IMR-90 (cell line): ENCODE measurements at regions not wholly inside any gene's neighbourhood (a gene's known extent, or its start where the extent isn't known, plus 50 kb on each side); places are given as distances from the start of the nearest gene placed in this dataset.

Source experiments
- ATAC-seq: fragments of 200-7000 bp; cut with Tn5 transposase; 2 replicates; pipeline ENCODE4 v1.9.1; 2020; ENCODE audit warnings: low read depth, mild to moderate bottlenecking, moderate library complexity
- BruUV-seq: library from RNA; stranded (reverse); fragments of 400-500 nt; replicated peaks from 2 replicates; lab custom pipeline; 2021; lab: Mats Ljungman, UMichigan
- CTCF ChIA-PET: fragments of 300-600 bp; formaldehyde crosslinking; extraction: SDS; loops from one replicate; lab custom pipeline; 2021; ENCODE audit warnings: antibody characterized with exemption; lab: Yijun Ruan, JAX
- POLR2A ChIA-PET: fragments of 300-600 bp; sonication (Branson Sonifier 250); formaldehyde crosslinking; loops from one replicate; lab custom pipeline; 2022; ENCODE audit warnings: antibody characterized with exemption; ENCODE audit not compliant: unreplicated experiment; lab: Charles Lee
- DNase-seq: peaks from one replicate; pipeline ENCODE4 v3.0.0; 2013
- H2AFZ ChIP-seq: replicated peaks from 2 replicates; pipeline ENCODE3; 2013; ENCODE audit warnings: low read length, mild to moderate bottlenecking; ENCODE audit not compliant: poor library complexity
- H2AK5ac ChIP-seq: 2 replicates; pipeline ENCODE4 v1.6.1; 2013; ENCODE audit warnings: low read depth, low read length, inconsistent platforms
- H2AK9ac ChIP-seq: replicated peaks from 2 replicates; pipeline ENCODE3; 2013; ENCODE audit warnings: mild to moderate bottlenecking, low read depth, low read length, moderate library complexity; ENCODE audit not compliant: poor library complexity
- H2BK120ac ChIP-seq: 2 replicates; pipeline ENCODE4 v1.6.1; 2013; ENCODE audit warnings: low read depth, low read length, inconsistent platforms
- H2BK15ac ChIP-seq: 3 replicates; pipeline ENCODE4 v1.6.1; 2013; ENCODE audit warnings: low read depth, low read length, inconsistent platforms
- H2BK20ac ChIP-seq: 2 replicates; pipeline ENCODE4 v1.6.1; 2013; ENCODE audit warnings: low read depth, mild to moderate bottlenecking, inconsistent platforms, low read length, moderate library complexity
- H2BK5ac ChIP-seq: 2 replicates; pipeline ENCODE4 v1.6.1; 2013; ENCODE audit warnings: mild to moderate bottlenecking, low read depth, low read length, inconsistent platforms; ENCODE audit not compliant: poor library complexity, severe bottlenecking
- H3K14ac ChIP-seq: replicated peaks from 2 replicates; pipeline ENCODE4 v1.6.1; 2013; ENCODE audit warnings: low read depth, low read length, inconsistent platforms
- H3K18ac ChIP-seq: 2 replicates; pipeline ENCODE4 v1.6.1; 2013; ENCODE audit warnings: low read depth, low read length, control low read depth
- H3K23ac ChIP-seq: 2 replicates; pipeline ENCODE4 v1.6.1; 2013; ENCODE audit warnings: low read depth, low read length, inconsistent platforms
- H3K27ac ChIP-seq: 2 replicates; pipeline ENCODE4 v1.5.1; 2013; ENCODE audit warnings: mild to moderate bottlenecking, control low read depth, low read length; ENCODE audit not compliant: insufficient read depth
- H3K27me3 ChIP-seq: 2 replicates; pipeline ENCODE4 v1.6.1; 2013; ENCODE audit warnings: low read length; ENCODE audit not compliant: control insufficient read depth, insufficient read depth
- H3K36me3 ChIP-seq: 2 replicates; pipeline ENCODE4 v1.6.1; 2013; ENCODE audit warnings: low read length, mixed read lengths; ENCODE audit not compliant: control insufficient read depth, insufficient read depth
- H3K4ac ChIP-seq: 2 replicates; pipeline ENCODE4 v1.6.1; 2013; ENCODE audit warnings: low read depth, low read length, inconsistent platforms
- H3K4me1 ChIP-seq: 2 replicates; pipeline ENCODE4 v1.6.1; 2013; ENCODE audit warnings: low read length, mixed read lengths; ENCODE audit not compliant: control insufficient read depth, insufficient read depth
- H3K4me2 ChIP-seq: 2 replicates; pipeline ENCODE4 v1.6.1; 2013; ENCODE audit warnings: low read depth, mild to moderate bottlenecking, control low read depth, low read length, moderate library complexity
- H3K4me3 ChIP-seq: 2 replicates; pipeline ENCODE4 v1.5.1; 2013; ENCODE audit warnings: low read depth, mild to moderate bottlenecking, control low read depth, low read length, moderate library complexity; ENCODE audit not compliant: insufficient read depth
- H3K56ac ChIP-seq: 2 replicates; pipeline ENCODE4 v1.6.1; 2013; ENCODE audit warnings: low read length, inconsistent platforms; ENCODE audit not compliant: insufficient read depth; ENCODE audit errors: extremely low read depth
- H3K79me1 ChIP-seq, 2 experiments: 2 replicates each; pipeline ENCODE4 v1.6.1; 2013; ENCODE audit warnings: low read length in 2 of 2, inconsistent platforms in 1 of 2, low read depth in 1 of 2
- H3K9ac ChIP-seq: 2 replicates; pipeline ENCODE4 v1.6.1; 2013; ENCODE audit warnings: low read depth, low read length, control low read depth
- H3K9me1 ChIP-seq: 2 replicates; pipeline ENCODE4 v1.6.1; 2013; ENCODE audit warnings: low read length, inconsistent platforms; ENCODE audit not compliant: insufficient read depth
- H3K9me3 ChIP-seq: 2 replicates; pipeline ENCODE4 v1.6.1; 2013; ENCODE audit warnings: low read length; ENCODE audit not compliant: control insufficient read depth, insufficient read depth
- H4K20me1 ChIP-seq: 2 replicates; pipeline ENCODE4 v1.6.1; 2013; ENCODE audit warnings: low read length, inconsistent platforms; ENCODE audit not compliant: insufficient read depth
- H4K5ac ChIP-seq: 2 replicates; pipeline ENCODE4 v1.6.1; 2013; ENCODE audit warnings: mild to moderate bottlenecking, low read depth, low read length, control low read depth
- H4K8ac ChIP-seq, 2 experiments: 2 replicates each; pipeline ENCODE4 v1.6.1; 2013; ENCODE audit warnings: low read depth in 2 of 2, low read length in 2 of 2, control low read depth in 1 of 2, inconsistent platforms in 1 of 2
- H4K91ac ChIP-seq: 2 replicates; pipeline ENCODE4 v1.6.1; 2013; ENCODE audit warnings: low read depth, low read length, inconsistent platforms; ENCODE audit not compliant: insufficient read depth
- BHLHE40 ChIP-seq: fragments of 150-350 bp; IDR thresholded peaks from 2 replicates; pipeline ENCODE4 v1.6.1; 2016; ENCODE audit warnings: mild to moderate bottlenecking, low read depth, low read length
- CEBPB ChIP-seq: IDR thresholded peaks from 2 replicates; pipeline ENCODE4 v1.6.1; 2012; ENCODE audit warnings: low read depth, low read length, improper control_type of control experiment
- CHD1 ChIP-seq: IDR thresholded peaks from 2 replicates; pipeline ENCODE4 v1.6.1; 2012; ENCODE audit warnings: low read depth, low read length, improper control_type of control experiment
- CTCF ChIP-seq: conservative IDR thresholded peaks from 2 replicates; pipeline ENCODE4 v1.5.1; 2012; ENCODE audit warnings: mild to moderate bottlenecking, low read depth, low read length, improper control_type of control experiment
- ELK1 ChIP-seq: fragments of 150-350 bp; IDR thresholded peaks from 2 replicates; pipeline ENCODE4 v1.6.1; 2016; ENCODE audit warnings: low read depth, mild to moderate bottlenecking, low read length, moderate library complexity, borderline replicate concordance
- FOS ChIP-seq: fragments of 150-350 bp; IDR thresholded peaks from 2 replicates; pipeline ENCODE4 v1.6.1; 2016; ENCODE audit warnings: low read depth, low read length
- MAFK ChIP-seq: IDR thresholded peaks from 2 replicates; pipeline ENCODE4 v1.6.1; 2012; ENCODE audit warnings: low read depth, low read length, improper control_type of control experiment
- MAZ ChIP-seq: IDR thresholded peaks from 2 replicates; pipeline ENCODE4 v1.6.1; 2012; ENCODE audit warnings: low read depth, mild to moderate bottlenecking, low read length, improper control_type of control experiment, moderate library complexity, borderline replicate concordance
- MXI1 ChIP-seq: IDR thresholded peaks from 2 replicates; pipeline ENCODE4 v1.6.1; 2012; ENCODE audit warnings: low read depth, mild to moderate bottlenecking, low read length, moderate library complexity, borderline replicate concordance
- NFE2L2 ChIP-seq: fragments of 150-350 bp; IDR thresholded peaks from 2 replicates; pipeline ENCODE4 v1.6.1; 2016; ENCODE audit warnings: low read depth, mild to moderate bottlenecking, low read length
- POLR2A ChIP-seq: IDR thresholded peaks from 2 replicates; pipeline ENCODE4 v1.6.1; 2012; ENCODE audit warnings: mild to moderate bottlenecking, low read depth, low read length
- RAD21 ChIP-seq: IDR thresholded peaks from 2 replicates; pipeline ENCODE4 v1.6.1; 2012; ENCODE audit warnings: low read length, improper control_type of control experiment
- RCOR1 ChIP-seq: IDR thresholded peaks from 2 replicates; pipeline ENCODE4 v1.6.1; 2012; ENCODE audit warnings: mild to moderate bottlenecking, low read length, improper control_type of control experiment; ENCODE audit not compliant: insufficient replicate concordance
- RFX5 ChIP-seq: IDR thresholded peaks from 2 replicates; pipeline ENCODE4 v1.8.0; 2012; ENCODE audit warnings: low read depth, mild to moderate bottlenecking, low read length, moderate library complexity
- SMC3 ChIP-seq: fragments of 150-350 bp; IDR thresholded peaks from 2 replicates; pipeline ENCODE4 v1.6.1; 2016; ENCODE audit warnings: low read depth, mild to moderate bottlenecking, antibody characterized with exemption, low read length, moderate library complexity
- USF2 ChIP-seq: fragments of 150-350 bp; IDR thresholded peaks from 2 replicates; pipeline ENCODE4 v1.6.1; 2017; ENCODE audit warnings: mild to moderate bottlenecking, antibody characterized with exemption, low read length, low read depth
- WGBS, 2 experiments: methylation state at CpG; one replicate each; pipeline versions ENCODE4 v1.1.5 to v1.1.7; 2013; ENCODE audit warnings: missing lambda C conversion rate in 2 of 2; ENCODE audit not compliant: insufficient read length in 1 of 2; ENCODE audit errors: extremely low coverage in 2 of 2; 5-methylcytosine and 5-hydroxymethylcytosine counted together
- dilution Hi-C: fragments of 300-500 bp; cut with HindIII; formaldehyde crosslinking; loops from one replicate; pipeline ENCODE4 v1.14.3; 2018; ENCODE audit warnings: low sequenced_read_pairs; ENCODE audit not compliant: unreplicated experiment
- in situ Hi-C: fragments of 300-500 bp; cut with MboI; formaldehyde crosslinking; loops from 3 replicates; pipeline ENCODE4 v1.14.3; 2019; ENCODE audit warnings: low sequenced_read_pairs, inconsistent platforms, mixed read lengths
- intact Hi-C: fragments of 100-400 bp; cut with micrococcal nuclease; formaldehyde crosslinking; loops from 2 replicates; pipeline ENCODE4 v1.10.0; 2022

GRCh38 chr1:58000116-58000515, 546.4 kb downstream of the OMA1 start:
- H2BK5ac ChIP-seq = no peak overlapping the region
- dilution Hi-C loops (no loop called here), intact Hi-C loops (no loop called here), in situ Hi-C loops (no loop called here)
- ATAC-seq (no peak), DNase-seq (no peak)
- H2AK9ac ChIP-seq = no peak overlapping the region
- no CpG with 5 or more reads among the region's 1 CpG for WGBS, 2 experiments
- H3K9me3 ChIP-seq = no peaks in the 10 kb centered on the region
- H3K18ac ChIP-seq = no peak overlapping the region
- no peak overlapping the region for H2BK120ac ChIP-seq
- no peak overlapping the region for H3K4me3 ChIP-seq
- H4K5ac ChIP-seq = no peak overlapping the region
- no peaks in the 10 kb centered on the region for H3K4me1 ChIP-seq
- H3K9ac ChIP-seq = no peak overlapping the region
- no peak overlapping the region for H3K23ac ChIP-seq
- no peaks in the 10 kb centered on the region for H4K20me1 ChIP-seq
- no peak overlapping the region for H2AK5ac ChIP-seq
- no peak overlapping the region for H3K4me2 ChIP-seq
- H2BK20ac ChIP-seq = no peak overlapping the region
- H3K27ac ChIP-seq = no peak overlapping the region
- ChIA-PET CTCF (no interaction called here), POLR2A (no interaction called here)
- no peaks in the 10 kb centered on the region for H3K27me3 ChIP-seq
- H2AFZ ChIP-seq = no peak overlapping the region
- H3K36me3 ChIP-seq = no peaks in the 10 kb centered on the region
- H2BK15ac ChIP-seq = no peak overlapping the region
- H3K14ac ChIP-seq = no peak overlapping the region
- no TSS peak for BruUV-seq
- no peak overlapping the region for H4K8ac ChIP-seq
- no peak overlapping the region for H3K56ac ChIP-seq
- TF ChIP-seq CEBPB = no peak
- TF ChIP-seq CHD1 = no peak
- TF ChIP-seq MAZ = no peak
- no peak for TF ChIP-seq SMC3
- TF ChIP-seq RFX5 = no peak
- no peak for TF ChIP-seq NFE2L2
- no peak for TF ChIP-seq ELK1
- TF ChIP-seq BHLHE40 = no peak
- no peak for TF ChIP-seq MAFK
- no peak for TF ChIP-seq USF2
- no peak for TF ChIP-seq POLR2A
- TF ChIP-seq RAD21 = no peak
- no peak for TF ChIP-seq MXI1
- TF ChIP-seq CTCF = no peak
- TF ChIP-seq FOS = no peak
- no peak for TF ChIP-seq RCOR1
- no peak overlapping the region for H3K4ac ChIP-seq
- H3K9me1 ChIP-seq = no peaks in the 10 kb centered on the region
- H3K79me1 ChIP-seq = no peaks in the 10 kb centered on the region
- H4K91ac ChIP-seq = no peak overlapping the region
